NAMALWA (cell line): ENCODE measurements at regions not wholly inside any gene's neighbourhood (a gene's known extent, or its start where the extent isn't known, plus 50 kb on each side); places are given as distances from the start of the nearest gene placed in this dataset.

ENCODE experiments used
- DNase-seq: peaks from one replicate; pipeline ENCODE4 v3.0.0-alpha.2; 2015; ENCODE audit warnings: low spot score

DNA sequence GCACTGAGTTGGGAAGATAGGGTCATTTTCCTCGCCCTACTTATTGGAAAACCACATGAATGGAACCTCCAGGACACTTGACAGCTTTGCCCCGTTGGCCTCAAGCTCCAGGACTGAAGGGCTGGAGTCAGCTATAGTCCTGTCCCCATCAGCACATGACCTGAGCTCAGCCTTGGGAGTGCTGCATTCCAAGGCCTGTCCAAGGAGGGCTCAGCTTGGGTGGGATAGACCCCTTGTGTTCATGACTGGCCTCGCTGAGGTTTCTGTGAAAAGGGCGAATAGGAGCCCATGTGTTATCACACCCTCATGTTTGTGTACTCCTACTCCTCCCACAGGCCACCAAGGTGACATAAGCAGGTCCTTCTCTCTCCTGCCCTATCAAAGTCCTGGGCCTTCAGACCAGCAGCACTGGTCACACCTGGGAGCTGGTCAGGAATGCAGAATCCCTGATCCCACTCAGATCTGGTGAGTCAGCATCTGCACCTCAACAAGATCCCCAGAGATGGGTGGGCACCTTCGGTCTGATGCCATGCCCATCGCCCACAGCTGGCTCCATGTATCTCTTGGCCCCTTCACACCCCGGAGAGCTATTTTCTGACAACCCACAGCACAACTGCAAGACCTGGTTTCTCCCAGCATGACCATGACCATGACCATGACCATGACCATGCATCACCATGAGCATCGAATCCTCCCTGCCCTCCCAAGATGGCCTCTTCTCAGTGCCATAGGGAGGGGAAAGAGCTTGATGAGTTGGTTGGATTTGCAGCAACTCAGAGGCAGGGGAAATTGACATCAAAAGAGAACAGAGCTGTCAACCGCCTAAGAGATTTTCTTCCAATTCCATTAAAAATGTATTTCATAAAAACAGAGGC lies 83.0 kb upstream of the RAB6C start:
- DNase-seq = no peak

DNA sequence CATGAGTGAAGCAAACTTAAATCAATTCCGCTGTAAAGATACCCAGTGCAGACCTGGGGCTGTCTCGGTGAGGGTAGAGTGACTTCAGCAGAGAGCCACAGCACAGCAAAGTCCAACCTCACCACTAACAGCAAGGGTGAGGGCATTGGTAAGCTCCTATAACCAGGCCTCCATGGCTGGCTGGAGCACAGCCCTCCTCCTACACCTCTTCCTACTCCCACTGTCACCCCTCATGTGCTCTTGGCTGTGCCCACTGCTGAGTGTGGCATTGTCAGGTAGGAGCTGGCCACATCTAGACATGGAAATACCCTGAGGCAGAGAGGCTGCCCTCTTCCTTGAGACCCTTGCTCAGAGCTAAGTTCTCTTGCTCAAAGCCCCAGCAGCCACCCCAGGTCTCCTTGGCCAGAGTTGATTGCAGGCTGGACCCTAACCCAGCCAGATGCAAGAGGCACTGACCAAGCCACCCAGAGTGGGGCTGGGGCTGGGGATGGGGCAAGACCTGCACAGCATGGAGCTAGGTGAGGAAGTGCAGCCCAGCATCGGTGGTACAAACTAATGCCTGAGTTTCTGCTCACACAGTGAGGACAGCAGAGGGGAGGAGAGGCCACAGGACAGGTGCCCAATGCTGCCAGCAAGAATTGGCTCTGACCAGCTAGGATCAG lies 77.6 kb upstream of the RAB6C start:
- no peak for DNase-seq

- DNase-seq = no peak
These were observed 76.5 kb upstream of the RAB6C start for GRCh38 chr2:129902731-129903585.

DNA sequence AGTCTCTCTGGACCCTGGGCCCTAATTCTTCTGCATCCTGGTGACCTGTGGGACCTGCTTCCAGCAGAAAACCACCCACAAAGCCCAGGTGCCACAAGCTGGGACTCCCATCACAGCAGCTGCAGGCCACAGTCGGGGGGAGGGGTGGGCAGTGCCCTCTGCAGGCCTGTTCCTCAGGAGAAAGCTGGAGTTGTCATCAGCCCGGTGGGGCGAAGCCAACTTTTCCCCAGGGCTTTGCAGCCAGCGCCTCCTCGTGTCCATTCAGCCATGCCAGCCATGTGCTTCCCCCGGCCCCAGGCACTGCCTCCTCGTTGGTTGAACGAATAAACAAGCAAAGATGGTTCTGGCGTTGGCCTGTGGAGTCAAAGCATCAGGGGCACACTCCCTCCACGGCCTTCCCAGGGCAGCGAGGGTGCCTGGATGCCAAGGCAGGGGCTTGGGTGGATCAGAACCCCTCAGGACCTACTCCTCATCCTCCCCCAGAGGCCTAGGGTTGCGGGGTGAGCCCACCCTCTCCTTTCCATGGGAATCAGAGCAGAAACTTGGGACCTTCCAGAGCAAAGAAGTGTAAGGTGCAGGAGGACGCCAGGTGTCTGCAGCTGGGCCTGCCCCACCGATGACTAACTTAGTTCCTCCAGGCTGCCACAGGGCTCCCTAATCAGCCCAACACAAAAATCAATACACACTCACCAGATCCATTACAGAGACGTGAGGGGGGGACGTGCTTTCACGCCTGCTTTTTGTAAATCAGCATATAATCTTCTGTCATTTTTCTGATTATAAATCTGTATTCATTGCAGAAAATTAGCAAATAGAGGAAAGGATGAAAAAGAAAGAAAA lies 75.7 kb upstream of the RAB6C start:
- DNase-seq = peak; percentile 14

DNA sequence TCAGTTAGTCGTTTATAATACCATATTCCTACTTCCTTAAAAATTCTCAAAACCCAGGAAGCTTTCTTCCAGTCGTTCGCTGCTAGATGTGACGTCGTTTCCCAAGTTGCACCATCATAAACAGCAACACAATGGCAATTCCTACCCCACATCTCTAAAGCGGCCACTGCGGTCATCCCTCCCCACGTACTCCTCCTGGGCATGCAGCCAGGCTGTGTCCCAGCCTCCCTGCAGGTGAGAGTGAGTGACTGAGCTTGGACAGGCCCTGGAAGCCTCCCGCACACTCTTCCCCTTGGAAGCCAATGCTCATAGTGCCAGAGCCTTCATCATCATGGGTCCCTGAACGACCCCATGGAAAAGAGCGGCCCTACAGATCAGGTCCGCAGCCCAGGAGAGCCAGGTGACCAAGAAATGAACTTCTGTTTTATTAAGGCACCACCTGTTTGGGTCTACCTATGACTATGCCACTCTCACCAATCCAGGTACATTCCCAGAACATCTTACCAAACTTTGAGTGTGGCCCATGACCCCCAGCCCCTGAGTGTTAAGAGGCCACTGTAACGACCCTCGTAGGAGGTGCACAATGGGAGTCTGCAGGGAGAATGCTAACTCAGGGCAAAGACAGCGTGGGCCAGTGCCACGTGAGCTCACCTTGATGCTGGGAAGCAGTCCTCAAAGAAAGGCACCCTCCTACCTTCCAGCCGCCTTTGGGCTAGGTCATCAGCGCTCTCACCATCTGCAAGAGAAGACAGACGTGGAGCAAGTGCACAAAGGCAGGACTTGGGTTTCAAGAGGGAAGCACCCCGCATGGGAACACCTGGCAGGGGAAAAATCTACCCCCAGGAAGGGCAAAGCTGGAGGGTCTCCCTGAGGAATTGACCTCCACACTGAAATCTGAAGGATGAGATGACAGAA lies 74.7 kb upstream of the RAB6C start:
- no peak for DNase-seq

DNA sequence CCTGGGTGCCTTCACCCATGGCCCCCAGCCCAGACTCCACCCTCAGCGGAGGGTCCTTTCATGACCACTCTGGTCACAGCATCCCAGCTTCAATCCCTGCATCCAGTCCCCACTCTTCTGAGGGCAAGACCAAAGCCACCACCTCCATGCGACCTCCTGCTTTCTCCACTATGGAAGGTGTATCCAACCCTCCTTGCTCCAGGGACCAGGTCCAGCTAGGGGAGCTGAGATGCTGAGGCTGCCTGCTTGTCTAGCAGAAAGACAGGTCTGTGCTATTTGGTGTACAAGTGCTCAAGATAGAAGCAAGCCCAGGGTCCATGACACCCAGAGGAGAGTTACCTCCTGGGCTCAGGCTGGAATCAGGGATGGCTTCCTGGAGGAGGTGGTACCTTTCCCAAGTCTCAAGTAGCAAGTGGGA lies 73.8 kb upstream of the RAB6C start:
- no peak for DNase-seq

- DNase-seq = no peak
These were observed 73.2 kb upstream of the RAB6C start for GRCh38 chr2:129906139-129906860.

GRCh38 chr2:129906861-129907235 lies 72.6 kb upstream of the RAB6C start:
- DNase-seq = no peak

DNA sequence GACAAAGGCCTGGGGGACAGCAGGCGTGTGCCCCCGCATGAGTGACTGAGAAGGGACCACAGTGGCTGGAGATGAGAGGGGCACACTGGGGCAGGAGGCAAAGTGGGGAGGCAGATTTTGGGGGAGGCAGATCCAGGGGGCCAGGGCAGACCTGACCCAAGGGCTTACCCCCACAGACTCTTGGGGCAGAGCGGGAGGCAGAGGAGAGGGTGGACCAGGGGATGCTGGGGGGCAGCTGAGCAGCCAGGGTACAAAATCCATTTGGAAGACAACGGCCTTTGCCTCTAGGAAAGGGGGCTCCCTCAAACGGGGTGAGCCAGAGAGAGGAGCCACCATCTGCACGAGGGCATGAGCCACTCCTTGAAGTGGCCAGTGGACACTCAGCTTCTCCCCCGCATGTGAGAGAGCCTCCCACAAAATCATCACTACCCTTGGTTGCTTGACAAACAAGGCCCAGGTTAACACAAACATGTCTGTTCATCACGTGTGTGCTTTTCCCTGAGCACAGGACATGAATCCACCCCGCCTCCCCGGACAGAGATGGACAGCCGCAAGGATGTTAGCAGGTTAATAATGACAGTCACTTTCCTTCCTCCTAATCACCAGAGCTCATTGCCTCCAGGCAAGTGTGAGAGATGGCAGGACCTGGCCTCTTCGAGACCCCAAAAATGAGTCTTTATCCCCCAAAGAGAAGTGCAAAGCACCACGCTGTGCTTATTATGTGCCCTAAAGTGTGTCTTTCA lies 72.0 kb upstream of the RAB6C start:
- DNase-seq = no peak

- no peak for DNase-seq
These were observed 70.6 kb upstream of the RAB6C start for GRCh38 chr2:129908721-129909373.

DNA sequence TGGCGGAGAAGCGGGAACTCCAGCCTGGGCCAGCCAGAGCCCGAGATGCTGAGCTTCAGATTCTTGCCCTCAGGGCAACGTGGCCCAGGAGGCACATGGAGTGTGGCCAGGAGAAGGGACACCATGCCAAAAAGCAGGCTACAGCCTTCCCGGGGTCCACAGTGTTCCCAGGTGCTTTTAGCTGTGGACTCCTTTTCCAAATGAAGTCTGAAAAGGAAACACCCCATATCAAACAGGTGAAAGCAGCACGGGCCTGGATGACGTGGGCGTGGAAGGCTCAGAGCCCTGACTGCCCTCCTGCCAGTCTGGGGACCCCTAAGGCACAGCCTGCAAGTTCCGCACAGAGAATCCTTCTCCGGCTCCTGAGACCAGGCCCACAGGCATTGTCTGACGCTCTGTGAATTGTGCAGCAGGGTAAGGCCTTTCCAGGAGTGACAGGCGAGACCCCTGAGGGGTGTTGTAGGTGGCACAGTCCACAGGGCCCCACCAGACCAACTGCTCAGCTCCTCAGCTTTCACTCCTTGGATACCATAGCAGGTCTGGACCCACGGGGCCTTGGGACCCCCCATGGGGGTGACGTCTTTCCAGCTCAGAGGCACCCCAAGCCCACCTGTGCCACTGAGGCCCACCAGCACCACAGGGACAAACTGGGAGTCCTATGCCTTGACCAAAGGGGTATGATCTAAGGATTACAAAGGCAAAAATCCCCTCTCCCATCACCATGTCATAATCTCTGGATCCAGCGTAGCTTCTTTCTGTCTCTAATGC lies 69.6 kb upstream of the RAB6C start:
- no peak for DNase-seq

GRCh38 chr2:129910446-129911362 lies 68.8 kb upstream of the RAB6C start:
- DNase-seq = no peak

GRCh38 chr2:129911363-129912065 lies 68.0 kb upstream of the RAB6C start:
- DNase-seq = no peak

GRCh38 chr2:129912066-129912820 lies 67.2 kb upstream of the RAB6C start:
- no peak for DNase-seq
